K562 (cell line): ENCODE measurements at regions not wholly inside any gene's neighbourhood (a gene's known extent, or its start where the extent isn't known, plus 50 kb on each side); places are given as distances from the start of the nearest gene placed in this dataset. TPM values are rescaled to one million over a fixed set of nuclear protein-coding genes. Genes with fewer than 3 reads are reported as not detected.

ENCODE experiments used
- ATAC-seq: fragments of 200-7000 bp; cut with Tn5 transposase; 3 replicates; pipeline ENCODE4 v1.9.1; 2020; ENCODE audit warnings: moderate library complexity
- BruUV-seq: library from RNA; stranded (reverse); fragments of 400-500 nt; replicated peaks from 2 replicates; lab custom pipeline; 2021; lab: Mats Ljungman, UMichigan
- CTCF ChIA-PET: fragments of 300-600 bp; formaldehyde crosslinking; extraction: SDS; loops from one replicate; lab custom pipeline; 2021; ENCODE audit warnings: low intra/inter-chr PET ratio; lab: Yijun Ruan, JAX
- POLR2A ChIA-PET: fragments of 300-600, 350-650 bp; sonication (Branson Sonifier 250); formaldehyde crosslinking; extraction: SDS; loops from one replicate; lab custom pipeline; 2021; ENCODE audit warnings: antibody characterized with exemption, inconsistent platforms; lab: Yijun Ruan, JAX
- DNase-seq, 4 experiments: peaks; one replicate each; pipeline versions ENCODE4 v3.0.0 to v3.0.0-alpha.2; 2011 to 2018; ENCODE audit warnings: low spot score in 3 of 4, mixed read lengths in 3 of 4; ENCODE audit errors: extremely low read depth in 1 of 4
- FAIRE-seq: peaks from 2 replicates; lab custom pipeline; 2011; peaks lifted over from hg19 to GRCh38; lab: Jason Lieb, UNC
- H2AFZ ChIP-seq: 2 replicates; pipeline ENCODE4 v1.6.0; 2011; ENCODE audit warnings: low read depth, low read length, control low read depth, inconsistent platforms
- H3K27ac ChIP-seq: fragments of 200-600 bp; 3 replicates; pipeline ENCODE4 v1.8.0; 2011; ENCODE audit warnings: low read depth, mild to moderate bottlenecking, control low read depth, inconsistent platforms, low read length, moderate library complexity, mixed read lengths; ENCODE audit errors: extremely low read depth
- H3K27me3 ChIP-seq, 2 experiments: fragments of 300-600 bp in 1 of 2; 2 replicates in 1 of 2; 3 replicates in 1 of 2; pipeline versions ENCODE4 v1.6.0 to v1.8.0; 2011; ENCODE audit warnings: inconsistent platforms in 2 of 2, low read length in 2 of 2, mild to moderate bottlenecking in 1 of 2, mixed read lengths in 1 of 2, moderate library complexity in 1 of 2; ENCODE audit not compliant: control insufficient read depth in 2 of 2, insufficient read depth in 2 of 2
- H3K36me3 ChIP-seq: fragments of 300-600 bp; 3 replicates; pipeline ENCODE4 v1.8.0; 2011; ENCODE audit warnings: mild to moderate bottlenecking, low read length, inconsistent platforms; ENCODE audit not compliant: control insufficient read depth, insufficient read depth
- H3K4me1 ChIP-seq, 2 experiments: fragments of 200-600 bp in 1 of 2; replicated peaks in 1 of 2; 2 replicates in 1 of 2; 3 replicates in 1 of 2; pipeline versions ENCODE4 v1.5.1 to v1.8.0; 2011; ENCODE audit warnings: inconsistent platforms in 2 of 2, low read length in 2 of 2, mild to moderate bottlenecking in 1 of 2, mixed read lengths in 1 of 2, moderate library complexity in 1 of 2; ENCODE audit not compliant: control insufficient read depth in 2 of 2, insufficient read depth in 2 of 2
- H3K4me2 ChIP-seq: 2 replicates; pipeline ENCODE4 v1.6.1; 2011; ENCODE audit warnings: low read length, control low read depth, inconsistent platforms, mixed read lengths; ENCODE audit not compliant: insufficient read depth
- H3K4me3 ChIP-seq: fragments of 200-600 bp; sonication (generic), shearing (Covaris generic); 2 replicates; pipeline ENCODE4 v1.5.1; 2016; ENCODE audit warnings: control low read depth, inconsistent platforms
- H3K79me2 ChIP-seq: fragments of 200-600 bp; 3 replicates; pipeline ENCODE4 v1.8.0; 2011; ENCODE audit warnings: low read length, inconsistent platforms; ENCODE audit not compliant: control insufficient read depth, insufficient read depth
- H3K9ac ChIP-seq, 2 experiments: 2 replicates each; pipeline versions ENCODE4 v1.6.0 to v1.6.1; 2011; ENCODE audit warnings: low read depth in 2 of 2, low read length in 2 of 2, control low read depth in 1 of 2, inconsistent platforms in 1 of 2, mild to moderate bottlenecking in 1 of 2, mixed read lengths in 1 of 2; ENCODE audit not compliant: insufficient read depth in 1 of 2
- H3K9me1 ChIP-seq: one replicate; pipeline ENCODE4 v1.6.0; 2011; ENCODE audit warnings: inconsistent platforms, mild to moderate bottlenecking, low read length, moderate library complexity; ENCODE audit not compliant: control insufficient read depth, insufficient read depth
- H3K9me3 ChIP-seq: replicated peaks from 2 replicates; pipeline ENCODE4 v1.5.1; 2011; ENCODE audit warnings: low read depth, low read length, inconsistent platforms; ENCODE audit not compliant: control insufficient read depth, insufficient read depth
- H4K20me1 ChIP-seq: replicated peaks from 2 replicates; pipeline ENCODE4 v1.6.1; 2011; ENCODE audit warnings: low read length, inconsistent platforms, mixed read lengths; ENCODE audit not compliant: control insufficient read depth, insufficient read depth
- ATF3 ChIP-seq, 2 experiments: fragments of 450-650 bp in 1 of 2; sonication (generic) in 1 of 2; formaldehyde crosslinking in 1 of 2; IDR thresholded peaks in 1 of 2; conservative IDR thresholded peaks in 1 of 2; 2 replicates each; pipeline versions ENCODE4 v1.6.1 to v1.8.1; 2016 to 2023; ENCODE audit warnings: mild to moderate bottlenecking in 2 of 2, moderate library complexity in 2 of 2, inconsistent platforms in 1 of 2, missing genetic modification reagents in 1 of 2
- CEBPG ChIP-seq, 3 experiments: fragments of 200-800 bp in 1 of 3; sonication (Bioruptor generic) in 1 of 3; sonication (generic) in 1 of 3; formaldehyde crosslinking in 1 of 3; IDR thresholded peaks in 2 of 3; conservative IDR thresholded peaks in 1 of 3; 2 replicates each; pipeline versions ENCODE4 v1.6.1 to v1.8.0; 2016 to 2022; ENCODE audit warnings: missing compliant biosample characterization in 2 of 3, missing genetic modification characterization in 2 of 3, mild to moderate bottlenecking in 1 of 3, missing genetic modification reagents in 1 of 3
- FOXP1 ChIP-seq: sonication (generic); formaldehyde crosslinking; IDR thresholded peaks from 2 replicates; pipeline ENCODE4 v1.8.0; 2022; ENCODE audit warnings: mild to moderate bottlenecking, missing genetic modification reagents
- JUN ChIP-seq, 2 experiments: sonication (generic) in 1 of 2; formaldehyde crosslinking in 1 of 2; IDR thresholded peaks; 2 replicates each; pipeline versions ENCODE4 v1.6.1 to v1.8.0; 2012 to 2022; ENCODE audit warnings: borderline replicate concordance in 2 of 2, mild to moderate bottlenecking in 2 of 2, improper control_type of control experiment in 1 of 2, low read depth in 1 of 2, low read length in 1 of 2, missing genetic modification reagents in 1 of 2
- SMAD3 ChIP-seq: fragments of 450-650 bp; formaldehyde crosslinking; conservative IDR thresholded peaks from 2 replicates; pipeline ENCODE4 v1.4.0; 2020; ENCODE audit warnings: mild to moderate bottlenecking
- XRCC3 ChIP-seq: fragments of 450-650 bp; IDR thresholded peaks from 2 replicates; pipeline ENCODE4 v1.6.1; 2017; ENCODE audit warnings: mild to moderate bottlenecking, moderate library complexity
- WGBS: fragments of 100-300 bp; shearing (Covaris generic); methylation state at CpG from one replicate; pipeline ENCODE4 v1.1.6; 2016; ENCODE audit warnings: low coverage, mixed read lengths; ENCODE audit not compliant: insufficient coverage; ENCODE audit errors: missing lambda C conversion rate; 5-methylcytosine and 5-hydroxymethylcytosine counted together
- in situ Hi-C: fragments of 300-500 bp; cut with MboI; formaldehyde crosslinking; loops from 4 replicates; pipeline ENCODE4 v1.15.0; 2018; ENCODE audit warnings: inconsistent platforms, mixed read lengths
- intact Hi-C: fragments of 100-400 bp; cut with micrococcal nuclease; formaldehyde crosslinking; loops from 2 replicates; pipeline ENCODE4 v1.14.2; 2022
- small RNA-seq: library from RNA; depleted of rRNA; stranded (forward); fragments of <200 nt; gene quantifications from one replicate; pipeline ENCODE3, GENCODE V24; 2014

DNA sequence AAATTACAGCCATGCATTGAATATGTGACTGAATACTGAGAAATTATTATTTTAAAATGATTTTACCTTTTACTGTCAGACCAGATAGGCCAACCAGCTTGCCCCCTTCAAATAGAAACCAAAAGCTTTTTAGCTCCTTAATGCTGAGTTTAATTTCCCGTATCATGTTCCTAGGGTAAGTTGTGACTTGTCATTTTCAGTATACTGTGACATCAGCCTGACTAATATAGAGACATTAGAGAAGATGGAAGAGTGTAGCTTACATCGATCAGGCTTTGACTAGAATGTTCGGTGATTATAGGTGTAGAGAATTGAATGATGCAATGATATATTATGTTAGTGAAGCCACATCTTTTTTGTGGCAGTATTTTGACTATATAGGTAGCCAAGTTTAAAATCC is 50.6 kb upstream of the ZEB2 start:
- WGBS = 77% methylated on average over 3 of the region's 3 CpGs
- Histone ChIP-seq H3K9me3 (no peaks in the 10 kb centered on the region), H2AFZ (no peak overlapping the region), H3K27me3 (no peaks in the 10 kb centered on the region), H3K27ac (no peak overlapping the region), H3K36me3 (no peaks in the 10 kb centered on the region), H4K20me1 (no peaks in the 10 kb centered on the region), H3K9me1 (no peaks in the 10 kb centered on the region), H3K4me1 (no peaks in the 10 kb centered on the region; a peak in 2 of 5 replicates), H3K9ac (no peak overlapping the region), H3K4me3 (no peak overlapping the region), H3K79me2 (no peaks in the 10 kb centered on the region), H3K4me2 (no peak overlapping the region)
- in situ Hi-C loops = no loop called here
- POLR2A ChIA-PET = interaction anchor here (0.6 to 1.8 kb wide), 2 partner anchors 10 to 51 kb away, joined by 3 to 5 read pairs; partner anchors contain the start of gene ZEB2
- intact Hi-C loops = no loop called here
- CTCF ChIA-PET = no interaction called here
- no peak for TF ChIP-seq JUN (IDR thresholded peaks at IDR 0.05; ENCODE audit: borderline replicate concordance, low read depth, low read length)
- TF ChIP-seq JUN (CRISPR knock-in tag; IDR thresholded peaks at IDR 0.05; ENCODE audit: borderline replicate concordance) = no peak
- peak; percentile 60 for TF ChIP-seq ATF3 (IDR thresholded peaks at IDR 0.05)
- no peak for TF ChIP-seq ATF3 (CRISPR knock-in tag; conservative IDR thresholded peaks at IDR 0.05)
- no peak for TF ChIP-seq CEBPG (CRISPR knock-in tag; IDR thresholded peaks at IDR 0.05)
- 0 out of 4 replicates have a peak, but pooled peaks of 1 of the 2 experiments have one; percentile 40 for TF ChIP-seq CEBPG (tag; conservative IDR thresholded peaks at IDR 0.05 in 1 of 2, IDR thresholded peaks at IDR 0.05 in 1 of 2)
- TF ChIP-seq XRCC3 = no peak
- no peak for TF ChIP-seq FOXP1 (CRISPR knock-in tag)
- TF ChIP-seq SMAD3 (CRISPR knock-in tag) = no peak
- ATAC-seq (no peak; the same call in 2 of the 3 replicates), FAIRE-seq (no peak), DNase-seq (no peak)
- BruUV-seq = no TSS peak

Small RNA genes lying in the stretch of these regions (small RNA-seq; reads per million reads assigned to genes)
- not detected for gene RF00019
- not detected for gene RF01992
- gene RNA5SP106 = not detected
- gene RNU6-692P = not detected
- gene RNU6-715P = not detected
- not detected for gene RNU7-2P
